CD4-positive, alpha-beta T cell treated with Interleukin-4 for 4 hours (primary cell): ENCODE measurements at regions not wholly inside any gene's neighbourhood (a gene's known extent, or its start where the extent isn't known, plus 50 kb on each side); places are given as distances from the start of the nearest gene placed in this dataset.
"Not testable (repeated sequence)": the region's sequence is repeated elsewhere in the genome, so short reads cannot be mapped to it uniquely, and the experiment has no call there.

Source experiments
- DNase-seq: peaks from one replicate; pipeline ENCODE4 v3.0.0-alpha.2; 2020

- no peak for DNase-seq
Measured at GRCh38 chr15:59830098-59830497, 141.0 kb upstream of the BNIP2 start.

- no peak for DNase-seq
Measured at GRCh38 chr15:59828861-59829260, 139.7 kb upstream of the BNIP2 start.

- no peak for DNase-seq
Measured at GRCh38 chr15:59828263-59828662, 139.1 kb upstream of the BNIP2 start.

- no peak for DNase-seq
Measured at GRCh38 chr15:59825901-59826300, 136.8 kb upstream of the BNIP2 start.

- DNase-seq: no peak
Measured at GRCh38 chr15:59821286-59821685, 132.2 kb upstream of the BNIP2 start.

- DNase-seq: no peak
Measured at GRCh38 chr15:59819092-59819491, 130.0 kb upstream of the BNIP2 start.

GRCh38 chr15:59818336-59818735, 129.2 kb upstream of the BNIP2 start:
- DNase-seq: no peak

GRCh38 chr15:59817834-59818233, 128.7 kb upstream of the BNIP2 start:
- no peak for DNase-seq

GRCh38 chr15:59817053-59817452, 127.9 kb upstream of the BNIP2 start:
- DNase-seq: no peak

- DNase-seq: peak; percentile 22
Measured at GRCh38 chr15:59814409-59814808, 125.3 kb upstream of the BNIP2 start.

- no peak for DNase-seq
Measured at GRCh38 chr15:59812889-59813288, 123.8 kb upstream of the BNIP2 start.

- no peak for DNase-seq
Measured at GRCh38 chr15:59812250-59812870, 123.2 kb upstream of the BNIP2 start.

GRCh38 chr15:59803293-59803966, 114.3 kb upstream of the BNIP2 start:
- peak; percentile 86 for DNase-seq

GRCh38 chr15:59801649-59802048, 112.5 kb upstream of the BNIP2 start:
- no peak for DNase-seq

GRCh38 chr15:59798605-59798917, 109.4 kb upstream of the BNIP2 start:
- no peak for DNase-seq

GRCh38 chr15:59797756-59798604, 108.9 kb upstream of the BNIP2 start:
- DNase-seq: no peak

- peak; percentile 18 for DNase-seq
Measured at GRCh38 chr15:59794229-59794886, 105.2 kb upstream of the BNIP2 start.

- DNase-seq: peak; percentile 26
Measured at GRCh38 chr15:59792359-59792758, 103.2 kb upstream of the BNIP2 start.

- no peak for DNase-seq
Measured at GRCh38 chr15:59791755-59792154, 102.6 kb upstream of the BNIP2 start.

- DNase-seq: no peak
Measured at GRCh38 chr15:59791079-59791478, 102.0 kb upstream of the BNIP2 start.

GRCh38 chr15:59786466-59786865, 97.3 kb upstream of the BNIP2 start:
- not testable (repeated sequence) for DNase-seq

- DNase-seq: not testable (repeated sequence)
Measured at GRCh38 chr15:59785981-59786380, 96.9 kb upstream of the BNIP2 start.

- DNase-seq: not testable (repeated sequence)
Measured at GRCh38 chr15:59783774-59784520, 94.8 kb upstream of the BNIP2 start.
